Fibroblast of lung (primary cell): ENCODE measurements at regions not wholly inside any gene's neighbourhood (a gene's known extent, or its start where the extent isn't known, plus 50 kb on each side); places are given as distances from the start of the nearest gene placed in this dataset.

Source experiments
- DNase-seq, 2 donors: peaks; one replicate each; pipeline versions ENCODE4 v3.0.0 to v3.0.0-alpha.2; 2010; ENCODE audit warnings: low read depth in 2 of 2
- H2AFZ ChIP-seq: 2 replicates; pipeline ENCODE4 v1.5.1; 2012; ENCODE audit warnings: low read length, control low read depth, inconsistent platforms
- H3K27ac ChIP-seq: 2 replicates; pipeline ENCODE4 v1.5.1; 2011; ENCODE audit warnings: low read length, control low read depth; ENCODE audit not compliant: insufficient read depth
- H3K27me3 ChIP-seq: 2 replicates; pipeline ENCODE4 v1.5.1; 2011; ENCODE audit warnings: mild to moderate bottlenecking, low read length; ENCODE audit not compliant: control insufficient read depth, insufficient read depth
- H3K36me3 ChIP-seq: 2 replicates; pipeline ENCODE4 v1.5.1; 2011; ENCODE audit warnings: low read length; ENCODE audit not compliant: control insufficient read depth, insufficient read depth
- H3K4me1 ChIP-seq: 2 replicates; pipeline ENCODE4 v1.5.1; 2011; ENCODE audit warnings: low read length; ENCODE audit not compliant: control insufficient read depth, insufficient read depth; ENCODE audit errors: extremely low read depth
- H3K4me2 ChIP-seq: 2 replicates; pipeline ENCODE4 v1.5.1; 2011; ENCODE audit warnings: low read length, control low read depth; ENCODE audit not compliant: insufficient read depth; ENCODE audit errors: extremely low read depth
- H3K4me3 ChIP-seq, 4 experiments: fragments of 200-600 bp in 1 of 4; sonication (generic) in 1 of 4; replicated peaks in 1 of 4; 2 replicates each; pipeline ENCODE4 v1.5.1; 2011 to 2016; ENCODE audit warnings: low read length in 4 of 4, low read depth in 3 of 4, mild to moderate bottlenecking in 3 of 4, control low read depth in 2 of 4, inconsistent platforms in 1 of 4, mixed read lengths in 1 of 4; ENCODE audit not compliant: insufficient read depth in 1 of 4; ENCODE audit errors: control extremely low read depth in 1 of 4
- H3K79me2 ChIP-seq: 2 replicates; pipeline ENCODE4 v1.5.1; 2012; ENCODE audit warnings: mild to moderate bottlenecking, low read length, inconsistent platforms; ENCODE audit not compliant: control insufficient read depth, insufficient read depth
- H3K9ac ChIP-seq: 2 replicates; pipeline ENCODE4 v1.5.1; 2011; ENCODE audit warnings: mild to moderate bottlenecking, low read length, control low read depth; ENCODE audit not compliant: insufficient read depth
- H3K9me3 ChIP-seq: 2 replicates; pipeline ENCODE4 v1.5.1; 2012; ENCODE audit warnings: low read depth, low read length; ENCODE audit not compliant: control insufficient read depth, insufficient read depth
- H4K20me1 ChIP-seq: 2 replicates; pipeline ENCODE4 v1.5.1; 2011; ENCODE audit warnings: low read length; ENCODE audit not compliant: control insufficient read depth, insufficient read depth; ENCODE audit errors: extremely low read depth
- CTCF ChIP-seq, 2 donors: IDR thresholded peaks in 1 of 2; conservative IDR thresholded peaks in 1 of 2; 1 replicate in 1 of 2; 2 replicates in 1 of 2; pipeline ENCODE4 v1.5.1; 2011 to 2012; ENCODE audit warnings: low read length in 2 of 2, control low read depth in 1 of 2, inconsistent platforms in 1 of 2, low read depth in 1 of 2, mild to moderate bottlenecking in 1 of 2
- EZH2 ChIP-seq: IDR thresholded peaks from 2 replicates; pipeline ENCODE4 v1.5.1; 2012; ENCODE audit warnings: low read length, control low read depth, mild to moderate bottlenecking; ENCODE audit errors: missing control alignments

GRCh38 chr3:76111808-76112207, 326.5 kb upstream of the ZNF717 start:
- no peaks in the 10 kb centered on the region for H3K79me2 ChIP-seq
- H3K36me3 ChIP-seq, result no peaks in the 10 kb centered on the region
- H2AFZ ChIP-seq, result no peak overlapping the region
- no peak overlapping the region for H3K9ac ChIP-seq
- no peak for TF ChIP-seq EZH2
- TF ChIP-seq CTCF (conservative IDR thresholded peaks at IDR 0.05 in 1 of 2, IDR thresholded peaks at IDR 0.05 in 1 of 2; ENCODE audit: low read depth in 1 of 2, low read length in 2 of 2), result no peak
- H3K4me3 ChIP-seq, result no peak overlapping the region
- no peak overlapping the region for H3K4me2 ChIP-seq
- H3K4me1 ChIP-seq, result no peaks in the 10 kb centered on the region
- no peaks in the 10 kb centered on the region for H3K27me3 ChIP-seq
- no peak for DNase-seq
- no peaks in the 10 kb centered on the region for H4K20me1 ChIP-seq
- H3K27ac ChIP-seq, result no peak overlapping the region
- no peaks in the 10 kb centered on the region for H3K9me3 ChIP-seq

GRCh38 chr3:76122007-76122406, 336.7 kb upstream of the ZNF717 start:
- H3K9me3 ChIP-seq, result no peaks in the 10 kb centered on the region
- no peaks in the 10 kb centered on the region for H3K4me1 ChIP-seq
- no peak overlapping the region for H2AFZ ChIP-seq
- H3K36me3 ChIP-seq, result no peaks in the 10 kb centered on the region
- H3K79me2 ChIP-seq, result no peaks in the 10 kb centered on the region
- H3K9ac ChIP-seq, result no peak overlapping the region
- H3K27ac ChIP-seq, result no peak overlapping the region
- DNase-seq, result peak; percentile 18 to 39
- no peaks in the 10 kb centered on the region for H3K27me3 ChIP-seq
- H3K4me2 ChIP-seq, result no peak overlapping the region
- TF ChIP-seq EZH2, result no peak
- TF ChIP-seq CTCF (conservative IDR thresholded peaks at IDR 0.05 in 1 of 2, IDR thresholded peaks at IDR 0.05 in 1 of 2; ENCODE audit: low read depth in 1 of 2, low read length in 2 of 2), result no peak
- no peak overlapping the region for H3K4me3 ChIP-seq
- H4K20me1 ChIP-seq, result no peaks in the 10 kb centered on the region

GRCh38 chr3:76129441-76129840, 344.1 kb upstream of the ZNF717 start:
- Histone ChIP-seq H3K79me2 (no peaks in the 10 kb centered on the region), H3K4me2 (no peak overlapping the region), H3K27me3 (no peaks in the 10 kb centered on the region), H2AFZ (no peak overlapping the region), H4K20me1 (no peaks in the 10 kb centered on the region), H3K9me3 (no peaks in the 10 kb centered on the region), H3K4me1 (no peaks in the 10 kb centered on the region), H3K9ac (no peak overlapping the region), H3K36me3 (no peaks in the 10 kb centered on the region), H3K4me3 (no peak overlapping the region), H3K27ac (no peak overlapping the region)
- TF ChIP-seq CTCF (conservative IDR thresholded peaks at IDR 0.05 in 1 of 2, IDR thresholded peaks at IDR 0.05 in 1 of 2; ENCODE audit: low read depth in 1 of 2, low read length in 2 of 2) (no peak), EZH2 (no peak)
- no peak for DNase-seq
